ENCODE measurements at regions not wholly inside any gene's neighbourhood (a gene's known extent, or its start where the extent isn't known, plus 50 kb on each side); places are given as distances from the start of the nearest gene placed in this dataset.

DNA sequence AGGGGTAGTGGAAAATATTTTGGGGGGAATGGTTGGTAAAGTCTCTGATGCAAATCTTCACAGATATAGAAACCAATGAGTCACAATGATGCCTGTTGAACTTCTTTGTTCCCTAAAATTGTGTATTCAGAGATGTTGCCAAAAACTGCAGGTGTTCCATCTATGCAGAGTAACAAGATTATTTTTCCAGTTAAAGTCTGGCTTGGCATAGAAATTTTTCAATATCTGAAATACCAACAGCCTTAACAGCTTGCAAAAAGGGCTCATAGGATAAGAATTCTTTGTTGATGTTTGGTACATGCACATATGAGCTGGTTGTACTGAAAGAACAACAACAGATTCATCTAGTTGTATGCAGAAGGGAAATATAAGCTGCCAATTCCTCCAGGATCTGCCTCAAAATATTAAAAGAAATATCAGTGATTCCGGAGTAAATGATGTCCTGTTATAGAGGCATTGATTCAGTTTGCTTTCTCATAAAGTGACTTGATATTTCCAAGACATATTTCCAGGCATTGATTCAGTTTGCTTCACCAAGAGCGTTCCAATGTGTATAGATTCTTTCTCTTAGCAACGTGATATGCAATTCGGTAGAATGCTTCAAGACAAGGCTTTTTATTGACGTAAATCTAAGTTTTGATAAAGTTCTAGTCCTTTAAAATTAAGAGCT lies 564.4 kb downstream of the TMA16 start:
- H3K23ac ChIP-seq (ENCODE audit: insufficient read length, low read depth, low read length), result no peak overlapping the region
- H3T11ph ChIP-seq (ENCODE audit: low read length), result no peak overlapping the region
- no peak overlapping the region for H4K5ac ChIP-seq (ENCODE audit: insufficient read length, low read depth, low read length)
- no peaks in the 10 kb centered on the region for H4K20me1 ChIP-seq (ENCODE audit: control insufficient read depth, insufficient read depth, insufficient read length)
- no CpG with 5 or more reads among the region's 5 CpGs for WGBS (ENCODE audit: extremely low coverage, insufficient read length, low lambda C conversion rate)
- H4K91ac ChIP-seq (ENCODE audit: insufficient read length, low read depth, low read length), result no peak overlapping the region
- H2BK15ac ChIP-seq (ENCODE audit: low read depth, low read length), result no peak overlapping the region
- no peaks in the 10 kb centered on the region for H3K4me1 ChIP-seq (ENCODE audit: insufficient read depth, low read length)
- TF ChIP-seq, protein P1, sequence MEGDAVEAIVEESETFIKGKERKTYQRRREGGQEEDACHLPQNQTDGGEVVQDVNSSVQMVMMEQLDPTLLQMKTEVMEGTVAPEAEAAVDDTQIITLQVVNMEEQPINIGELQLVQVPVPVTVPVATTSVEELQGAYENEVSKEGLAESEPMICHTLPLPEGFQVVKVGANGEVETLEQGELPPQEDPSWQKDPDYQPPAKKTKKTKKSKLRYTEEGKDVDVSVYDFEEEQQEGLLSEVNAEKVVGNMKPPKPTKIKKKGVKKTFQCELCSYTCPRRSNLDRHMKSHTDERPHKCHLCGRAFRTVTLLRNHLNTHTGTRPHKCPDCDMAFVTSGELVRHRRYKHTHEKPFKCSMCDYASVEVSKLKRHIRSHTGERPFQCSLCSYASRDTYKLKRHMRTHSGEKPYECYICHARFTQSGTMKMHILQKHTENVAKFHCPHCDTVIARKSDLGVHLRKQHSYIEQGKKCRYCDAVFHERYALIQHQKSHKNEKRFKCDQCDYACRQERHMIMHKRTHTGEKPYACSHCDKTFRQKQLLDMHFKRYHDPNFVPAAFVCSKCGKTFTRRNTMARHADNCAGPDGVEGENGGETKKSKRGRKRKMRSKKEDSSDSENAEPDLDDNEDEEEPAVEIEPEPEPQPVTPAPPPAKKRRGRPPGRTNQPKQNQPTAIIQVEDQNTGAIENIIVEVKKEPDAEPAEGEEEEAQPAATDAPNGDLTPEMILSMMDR (conservative IDR thresholded peaks at IDR 0.05), result no peak
- no peak overlapping the region for H3K56ac ChIP-seq (ENCODE audit: insufficient read length, low read depth, low read length)
- H3K4ac ChIP-seq (ENCODE audit: low read depth, low read length), result no peak overlapping the region
- Mint-ChIP-seq H3K27me3 (ENCODE audit: low read depth) (no peaks in the 10 kb centered on the region), H3K4me3 (no peak overlapping the region), H3K27ac (0 out of 7 replicates have a peak overlapping the region, but pooled peaks of 1 of the 3 experiments have one; percentile 9), H3K36me3 (ENCODE audit: insufficient read depth in 1 of 3, low read depth in 3 of 3) (peaks cover 0 to 3% (median 0%) of the 10 kb centered on the region in 3 experiments; a peak in 1 of 7 replicates), H3K9me3 (peaks cover 0 to 3% of the 10 kb centered on the region in 2 experiments; a peak in 2 of 5 replicates), H3K4me1 (no peaks in the 10 kb centered on the region)
- no peaks in the 10 kb centered on the region for H3K9me3 ChIP-seq (ENCODE audit: control insufficient read depth, low read depth, low read length)
- no peak overlapping the region for H3K4me2 ChIP-seq (ENCODE audit: insufficient read depth, insufficient read length, low read length)
- H2BK120ac ChIP-seq (ENCODE audit: low read depth, low read length, poor library complexity, severe bottlenecking), result no peak overlapping the region
- H3K14ac ChIP-seq (ENCODE audit: insufficient read depth, low read length), result no peak overlapping the region
- H2BK12ac ChIP-seq (ENCODE audit: insufficient read length, low read depth, low read length), result no peak overlapping the region
- no peaks in the 10 kb centered on the region for H3K27me3 ChIP-seq (ENCODE audit: insufficient read depth, low read length)
- H3K79me1 ChIP-seq (ENCODE audit: insufficient read depth, low read depth, low read length, poor library complexity, severe bottlenecking), result no peaks in the 10 kb centered on the region
- no peak overlapping the region for H2AK5ac ChIP-seq (ENCODE audit: insufficient read length, low read length)
- H2AFZ ChIP-seq (ENCODE audit: low read length), result no peak overlapping the region
- no peak overlapping the region for H3K9ac ChIP-seq (ENCODE audit: extremely low read depth, insufficient read length, low read length)
- H3K18ac ChIP-seq (ENCODE audit: insufficient read length, low read depth, low read length), result no peak overlapping the region
- no peak overlapping the region for H4K8ac ChIP-seq (replicated peaks; ENCODE audit: insufficient read length, low read depth, low read length)
- no peak overlapping the region for H3K27ac ChIP-seq (ENCODE audit: insufficient read length, low read depth, low read length)
- no peak for DNase-seq
- no peak overlapping the region for H2BK20ac ChIP-seq (ENCODE audit: low read depth, low read length, poor library complexity, severe bottlenecking)
- no peak overlapping the region for H2BK5ac ChIP-seq (ENCODE audit: insufficient read length, low read length)
- no peaks in the 10 kb centered on the region for H3K23me2 ChIP-seq (ENCODE audit: insufficient read length, low read depth, low read length, poor library complexity, severe bottlenecking)
- H3K79me2 ChIP-seq (ENCODE audit: insufficient read depth, low read length), result no peaks in the 10 kb centered on the region
